Right lobe of liver (tissue), 4 donors: ENCODE measurements at regions not wholly inside any gene's neighbourhood (a gene's known extent, or its start where the extent isn't known, plus 50 kb on each side); places are given as distances from the start of the nearest gene placed in this dataset.

Source experiments
- POLR2A ChIP-seq: fragments of 450-650 bp; IDR thresholded peaks from one replicate; pipeline ENCODE4 v1.6.1; 2017; ENCODE audit warnings: antibody characterized with exemption, mild to moderate bottlenecking
- TF ChIP-seq, protein P1 (sequence below), 4 donors: fragments of 200-600 bp in 3 of 4; fragments of 450-650 bp in 1 of 4; IDR thresholded peaks; one replicate each; pipeline versions ENCODE4 v1.5.1 to v1.8.0; 2016 to 2022; ENCODE audit warnings: antibody characterized with exemption in 4 of 4, mild to moderate bottlenecking in 2 of 4
- donor health status: DM: no; HTN: no; CAD: no.
- donor health status: DM: no; HTN: no; CAD: no.
- donor health status: DM: no; HTN: yes; CAD: no.

DNA sequence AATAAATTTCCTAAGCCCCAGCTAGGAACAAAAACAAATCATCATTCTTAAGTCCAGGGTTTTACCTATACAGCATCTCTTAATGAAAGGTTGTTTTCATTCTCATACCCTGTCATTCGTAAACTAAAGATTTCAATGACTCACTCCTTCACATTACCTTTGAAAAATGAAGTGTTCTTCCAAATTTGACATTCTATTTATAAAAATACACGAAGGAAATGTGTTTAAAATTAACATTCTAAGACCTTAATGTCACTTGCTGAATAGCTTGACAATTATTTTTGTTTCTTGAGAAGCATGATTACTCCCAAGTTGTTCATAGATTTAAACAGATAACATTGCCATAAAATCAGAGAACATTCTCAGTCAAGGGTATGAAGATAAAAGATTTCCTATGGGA lies 1188.3 kb upstream of the SORCS1 start:
- TF ChIP-seq, protein P1, sequence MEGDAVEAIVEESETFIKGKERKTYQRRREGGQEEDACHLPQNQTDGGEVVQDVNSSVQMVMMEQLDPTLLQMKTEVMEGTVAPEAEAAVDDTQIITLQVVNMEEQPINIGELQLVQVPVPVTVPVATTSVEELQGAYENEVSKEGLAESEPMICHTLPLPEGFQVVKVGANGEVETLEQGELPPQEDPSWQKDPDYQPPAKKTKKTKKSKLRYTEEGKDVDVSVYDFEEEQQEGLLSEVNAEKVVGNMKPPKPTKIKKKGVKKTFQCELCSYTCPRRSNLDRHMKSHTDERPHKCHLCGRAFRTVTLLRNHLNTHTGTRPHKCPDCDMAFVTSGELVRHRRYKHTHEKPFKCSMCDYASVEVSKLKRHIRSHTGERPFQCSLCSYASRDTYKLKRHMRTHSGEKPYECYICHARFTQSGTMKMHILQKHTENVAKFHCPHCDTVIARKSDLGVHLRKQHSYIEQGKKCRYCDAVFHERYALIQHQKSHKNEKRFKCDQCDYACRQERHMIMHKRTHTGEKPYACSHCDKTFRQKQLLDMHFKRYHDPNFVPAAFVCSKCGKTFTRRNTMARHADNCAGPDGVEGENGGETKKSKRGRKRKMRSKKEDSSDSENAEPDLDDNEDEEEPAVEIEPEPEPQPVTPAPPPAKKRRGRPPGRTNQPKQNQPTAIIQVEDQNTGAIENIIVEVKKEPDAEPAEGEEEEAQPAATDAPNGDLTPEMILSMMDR (IDR thresholded peaks at IDR 0.05): no peak
- TF ChIP-seq POLR2A: no peak
